Fibroblast of skin of back (primary cell): ENCODE measurements at regions not wholly inside any gene's neighbourhood (a gene's known extent, or its start where the extent isn't known, plus 50 kb on each side); places are given as distances from the start of the nearest gene placed in this dataset.
"Not testable (repeated sequence)": the region's sequence is repeated elsewhere in the genome, so short reads cannot be mapped to it uniquely, and the experiment has no call there.

Source experiments
- DNase-seq: peaks from one replicate; pipeline ENCODE4 v3.0.0-alpha.2; 2013

DNA sequence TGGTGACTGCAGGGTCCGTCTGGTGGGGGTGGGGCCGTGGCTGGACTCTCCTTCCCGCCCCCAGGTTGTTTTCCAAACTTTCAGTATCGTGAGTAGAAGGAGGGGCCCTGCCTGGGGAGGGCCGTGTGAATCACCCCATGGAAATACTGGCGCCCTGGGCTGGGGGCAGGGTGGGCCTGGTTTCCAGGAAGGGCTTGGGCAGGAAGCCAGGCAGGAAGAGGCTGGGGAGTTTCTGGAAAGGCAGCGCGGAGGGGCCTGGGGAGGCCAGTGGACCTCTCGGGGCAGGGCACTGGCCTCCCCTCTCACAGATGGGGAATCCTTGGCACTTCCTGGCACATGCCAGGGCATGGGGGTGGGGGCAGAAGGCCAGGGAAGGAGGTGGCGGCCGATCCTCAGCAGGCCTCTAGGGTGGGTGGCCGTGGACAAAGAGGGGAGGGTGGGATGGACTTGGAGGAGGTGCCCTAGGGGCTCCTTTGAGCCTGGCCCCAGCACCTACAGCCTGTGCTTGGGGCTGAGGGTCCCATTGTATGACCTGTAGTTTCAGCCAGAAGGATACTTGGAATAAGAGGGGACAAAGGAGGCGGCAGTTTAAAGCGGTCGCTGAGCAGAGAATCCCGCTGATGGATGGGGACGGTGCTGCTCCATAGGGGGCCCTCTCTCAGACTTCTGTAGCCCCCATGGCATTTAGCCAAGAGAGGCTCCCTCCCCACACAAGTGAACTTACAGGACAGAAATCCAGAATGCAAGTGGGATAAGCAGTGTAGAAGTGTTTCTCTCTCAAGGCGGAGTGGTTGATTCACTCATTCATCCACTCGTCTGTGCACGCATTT is 56.5 kb upstream of the GATA2 start:
- peak; percentile 89 for DNase-seq

DNA sequence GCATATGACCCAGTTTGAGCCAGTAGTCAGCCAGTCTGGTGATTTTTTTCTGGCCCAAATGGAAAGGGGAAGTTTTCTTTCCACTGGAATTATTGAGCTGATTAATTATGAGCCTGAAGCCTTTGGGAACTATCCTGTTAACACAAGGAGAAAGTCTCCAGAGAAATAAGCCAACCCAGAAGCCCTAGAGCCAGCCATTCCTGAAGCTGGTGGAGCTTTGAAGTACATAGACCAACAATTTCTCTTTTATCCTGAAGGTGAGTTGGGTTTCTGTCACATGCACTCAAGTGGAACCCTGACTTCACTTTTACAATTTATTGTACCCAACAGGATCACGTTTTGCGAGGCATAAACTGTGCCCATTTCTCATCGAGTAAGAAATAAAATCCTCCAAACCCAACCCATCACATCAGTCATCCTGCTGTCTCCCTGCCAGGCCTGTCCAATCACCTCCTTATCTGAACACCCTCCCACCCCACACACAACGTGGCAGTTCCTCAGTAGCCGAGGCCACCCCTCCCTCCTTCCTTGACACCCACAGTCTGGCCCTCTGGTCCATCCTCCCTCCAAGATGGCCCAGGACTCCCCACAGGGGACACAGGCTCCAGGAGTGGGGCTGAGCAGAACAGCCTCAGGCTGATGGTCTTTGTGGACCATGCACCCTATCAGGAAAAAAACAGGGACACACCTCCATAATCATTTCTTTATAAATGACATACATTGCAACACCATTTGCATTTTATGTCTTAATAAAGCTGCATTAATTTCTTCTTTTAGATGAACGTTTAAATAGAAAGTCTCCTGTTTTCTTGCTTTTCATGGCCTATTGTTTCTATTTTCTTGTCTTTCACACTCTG is 55.7 kb upstream of the GATA2 start:
- DNase-seq: peak; percentile 26

DNA sequence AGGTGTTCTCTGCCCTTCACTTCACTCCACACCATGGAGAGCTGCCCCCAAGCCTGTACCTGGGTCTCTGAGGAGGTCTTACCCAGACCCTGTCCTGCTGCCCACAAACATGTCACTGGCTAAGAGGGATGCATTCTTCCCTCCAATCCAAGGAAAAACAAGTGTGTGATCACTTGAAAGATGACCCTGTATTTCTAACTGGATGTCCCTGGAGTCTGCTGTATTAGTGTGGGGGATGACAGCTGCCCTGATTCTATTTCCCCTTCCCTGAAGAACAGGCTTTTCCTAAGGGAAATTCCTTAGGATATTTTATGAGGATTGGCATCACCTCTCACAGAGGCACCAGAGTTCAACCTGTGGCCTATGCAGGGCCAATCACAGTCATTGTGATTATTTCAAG is 55.0 kb upstream of the GATA2 start:
- no peak for DNase-seq

DNA sequence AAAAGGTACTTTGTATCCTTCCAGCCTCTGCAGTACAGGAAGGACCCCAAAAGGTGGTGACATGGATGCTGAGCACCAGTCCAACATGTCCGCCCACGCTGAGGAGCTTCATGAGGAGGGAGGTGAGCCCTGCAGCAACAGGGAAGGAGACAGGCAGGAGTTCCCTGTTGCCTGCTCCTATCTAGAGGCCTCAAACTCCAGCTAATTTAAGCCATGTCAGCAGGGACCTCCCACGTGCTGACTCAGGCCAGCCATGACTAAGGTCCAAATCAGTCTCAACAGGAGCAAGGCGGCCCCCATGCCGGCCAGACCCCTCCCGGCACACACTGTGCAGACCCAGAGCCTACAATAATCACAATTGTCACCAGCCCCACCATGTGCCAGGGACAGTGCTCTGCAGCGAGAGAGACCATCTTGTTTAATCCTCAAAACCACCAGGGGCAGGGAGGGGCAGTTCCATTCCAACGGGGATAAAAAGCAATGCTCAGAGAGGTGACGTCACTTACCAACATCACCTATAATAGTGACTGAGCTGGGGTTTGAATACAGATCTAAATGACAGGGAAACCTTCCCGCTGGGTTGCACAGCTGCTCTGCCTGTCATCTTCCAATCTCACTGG is 54.5 kb upstream of the GATA2 start:
- DNase-seq: peak; percentile 75

DNA sequence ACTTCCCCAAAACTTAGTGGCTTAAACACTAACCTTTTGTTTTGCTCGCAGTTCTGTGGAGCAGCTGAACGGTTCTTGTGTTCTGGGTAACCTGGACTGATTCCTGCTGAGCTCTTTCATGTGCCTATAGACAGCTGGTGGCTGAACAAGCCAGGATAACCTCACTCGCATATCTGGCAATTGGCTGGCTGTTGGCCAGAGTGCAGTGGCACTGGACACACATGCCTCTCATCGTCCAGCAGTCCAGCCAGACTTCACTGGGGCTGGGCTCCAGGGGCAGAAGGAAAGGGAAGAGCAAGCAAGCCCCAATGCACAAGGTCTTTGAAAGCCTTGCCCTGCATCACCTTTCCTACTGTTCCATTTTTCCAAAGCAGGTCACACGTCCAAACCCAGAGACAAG is 53.6 kb upstream of the GATA2 start:
- DNase-seq: no peak

DNA sequence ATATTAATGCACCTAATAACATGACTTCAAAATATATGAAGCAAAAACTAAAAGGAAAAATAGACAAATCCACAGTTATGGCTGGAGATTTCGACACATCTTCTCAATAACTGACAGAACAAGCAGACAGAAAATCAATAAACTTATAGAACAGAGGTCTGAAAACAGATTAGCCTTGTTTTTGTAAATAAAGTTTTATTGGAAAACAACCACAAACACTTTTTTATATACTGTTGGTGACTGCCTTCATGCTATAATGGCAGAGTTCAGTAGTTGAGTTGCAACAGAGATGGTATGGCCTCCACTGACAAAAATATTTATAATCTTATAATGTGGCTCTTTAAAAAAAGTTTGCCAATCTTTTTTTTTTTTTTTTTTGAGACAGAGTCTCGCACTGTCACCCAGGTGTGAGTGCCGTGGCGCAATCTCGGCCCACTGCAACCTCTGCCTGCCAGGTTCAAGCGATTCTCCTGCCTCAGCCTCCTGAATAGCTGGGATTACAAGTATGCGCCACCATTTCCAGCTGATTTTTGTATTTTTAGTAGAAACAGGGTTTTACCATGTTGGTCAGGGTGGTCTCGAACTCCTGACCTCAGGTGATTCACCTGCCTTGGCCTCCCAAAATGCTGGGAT is 52.2 kb upstream of the GATA2 start:
- no peak for DNase-seq

DNA sequence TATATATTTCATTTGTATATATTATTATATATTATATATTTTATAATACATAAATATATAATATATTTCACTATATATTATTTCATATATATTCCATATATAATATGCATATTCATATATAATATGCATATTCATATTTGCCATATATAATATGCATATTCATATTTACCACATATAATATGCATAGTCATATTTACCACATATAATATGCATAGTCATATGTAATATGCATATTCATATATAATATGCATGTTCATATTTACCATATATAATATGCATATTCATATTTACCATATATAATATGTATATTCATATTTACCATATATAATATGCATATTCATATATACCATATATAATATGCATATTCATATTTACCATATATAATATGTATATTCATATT is 51.2 kb upstream of the GATA2 start:
- DNase-seq: no peak

DNA sequence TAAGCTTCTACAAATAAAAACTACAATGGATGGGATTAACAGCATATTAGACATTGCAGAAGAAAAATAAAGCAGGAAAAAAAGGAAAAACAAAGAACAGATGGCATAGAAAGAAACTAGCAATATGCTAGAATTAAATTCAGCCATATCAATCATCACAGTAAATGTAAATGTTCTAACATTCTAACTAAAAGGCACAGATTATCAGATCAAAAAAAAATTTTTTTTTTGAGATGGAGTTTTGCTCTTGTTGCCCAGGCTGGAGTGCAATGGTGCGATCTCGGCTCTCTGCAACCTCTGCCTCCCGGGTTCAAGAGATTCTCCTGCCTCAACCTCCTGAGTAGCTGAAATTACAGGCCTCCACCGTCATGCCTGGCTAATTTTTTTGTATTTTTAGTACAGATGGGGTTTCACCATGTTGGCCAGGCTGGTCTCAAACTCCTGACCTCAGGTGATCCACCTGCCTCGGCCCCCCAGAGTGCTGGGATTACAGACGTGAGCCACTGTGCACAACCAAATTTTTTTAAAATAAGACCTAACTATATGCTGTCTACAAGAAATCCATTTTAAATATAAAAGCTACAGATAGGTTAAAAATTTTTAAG is 50.7 kb upstream of the GATA2 start:
- DNase-seq: not testable (repeated sequence)
